Right atrium auricular region (tissue), 2 donors: ENCODE measurements at regions not wholly inside any gene's neighbourhood (a gene's known extent, or its start where the extent isn't known, plus 50 kb on each side); places are given as distances from the start of the nearest gene placed in this dataset.

ENCODE experiments used
- DNase-seq: peaks from one replicate; pipeline ENCODE4 v3.0.0-alpha.2; 2019; ENCODE audit warnings: low spot score
- H3K27ac ChIP-seq, 2 donors: fragments of 200-600 bp; sonication (generic); 1 replicate in 1 of 2; 2 replicates in 1 of 2; pipeline ENCODE4 v1.5.1; 2016 to 2019
- H3K27me3 ChIP-seq, 2 donors: fragments of 200-600 bp; sonication (generic); one replicate each; pipeline versions ENCODE4 v1.5.1 to v1.6.0; 2017 to 2019
- H3K36me3 ChIP-seq: fragments of 200-600 bp; sonication (generic); one replicate; pipeline ENCODE4 v1.5.1; 2016
- H3K4me1 ChIP-seq, 2 donors: fragments of 200-600 bp; sonication (generic); one replicate each; pipeline versions ENCODE4 v1.5.1 to v1.6.0; 2017 to 2019
- H3K4me3 ChIP-seq, 2 donors: fragments of 200-600 bp; sonication (generic); 1 replicate in 1 of 2; 2 replicates in 1 of 2; pipeline ENCODE4 v1.5.1; 2017 to 2019; ENCODE audit warnings: mild to moderate bottlenecking in 1 of 2, moderate library complexity in 1 of 2
- H3K9me3 ChIP-seq, 2 donors: fragments of 200-600 bp; sonication (generic); one replicate each; pipeline ENCODE4 v1.5.1; 2019
- CTCF ChIP-seq, 2 donors: fragments of 200-600 bp; sonication (generic); IDR thresholded peaks; one replicate each; pipeline ENCODE4 v1.5.1; 2019; ENCODE audit warnings: antibody characterized with exemption in 2 of 2

GRCh38 chr9:27866741-27867140 lies 293.5 kb upstream of the C9orf72 start:
- Histone ChIP-seq H3K27me3 (no peaks in the 10 kb centered on the region), H3K4me1 (no peaks in the 10 kb centered on the region), H3K27ac (no peak overlapping the region), H3K36me3 (no peaks in the 10 kb centered on the region), H3K4me3 (no peak overlapping the region), H3K9me3 (no peaks in the 10 kb centered on the region)
- TF ChIP-seq CTCF (IDR thresholded peaks at IDR 0.05): no peak
- DNase-seq: no peak

- Histone ChIP-seq H3K27ac (no peak overlapping the region), H3K9me3 (no peaks in the 10 kb centered on the region), H3K4me3 (no peak overlapping the region), H3K36me3 (no peaks in the 10 kb centered on the region), H3K27me3 (no peaks in the 10 kb centered on the region), H3K4me1 (no peaks in the 10 kb centered on the region)
- no peak for DNase-seq
- no peak for TF ChIP-seq CTCF (IDR thresholded peaks at IDR 0.05)
Measured at GRCh38 chr9:27870404-27870803, 297.1 kb upstream of the C9orf72 start.

- no peak for DNase-seq
- no peaks in the 10 kb centered on the region for H3K36me3 ChIP-seq
- H3K27me3 ChIP-seq: no peaks in the 10 kb centered on the region
- H3K4me1 ChIP-seq: no peaks in the 10 kb centered on the region
- no peak for TF ChIP-seq CTCF (IDR thresholded peaks at IDR 0.05)
- H3K4me3 ChIP-seq: no peak overlapping the region
- H3K9me3 ChIP-seq: no peaks in the 10 kb centered on the region
- no peak overlapping the region for H3K27ac ChIP-seq
Measured at GRCh38 chr9:27880156-27880555, 306.9 kb upstream of the C9orf72 start.

DNA sequence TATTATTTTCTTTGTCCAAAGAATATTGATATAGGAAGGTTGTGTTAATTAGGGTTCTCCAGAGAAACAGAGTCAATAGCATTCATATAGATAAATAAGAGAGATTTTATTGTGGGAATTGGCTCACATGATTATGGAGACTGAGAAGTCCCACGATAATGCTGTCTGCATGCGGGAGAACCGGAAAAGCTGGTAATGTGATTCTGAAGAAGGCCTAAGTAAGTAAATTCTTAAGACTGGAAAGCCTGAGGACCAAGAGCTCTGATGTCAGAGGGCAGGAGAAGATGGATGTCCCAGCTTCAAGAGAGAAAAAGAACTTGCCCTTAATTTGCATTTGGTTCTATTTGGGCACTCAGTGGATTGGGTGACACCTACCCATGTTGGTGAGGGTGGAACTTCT lies 307.4 kb upstream of the C9orf72 start:
- H3K9me3 ChIP-seq: no peaks in the 10 kb centered on the region
- DNase-seq: no peak
- no peaks in the 10 kb centered on the region for H3K36me3 ChIP-seq
- no peaks in the 10 kb centered on the region for H3K4me1 ChIP-seq
- no peak overlapping the region for H3K27ac ChIP-seq
- TF ChIP-seq CTCF (IDR thresholded peaks at IDR 0.05): no peak
- H3K27me3 ChIP-seq: no peaks in the 10 kb centered on the region
- no peak overlapping the region for H3K4me3 ChIP-seq

DNA sequence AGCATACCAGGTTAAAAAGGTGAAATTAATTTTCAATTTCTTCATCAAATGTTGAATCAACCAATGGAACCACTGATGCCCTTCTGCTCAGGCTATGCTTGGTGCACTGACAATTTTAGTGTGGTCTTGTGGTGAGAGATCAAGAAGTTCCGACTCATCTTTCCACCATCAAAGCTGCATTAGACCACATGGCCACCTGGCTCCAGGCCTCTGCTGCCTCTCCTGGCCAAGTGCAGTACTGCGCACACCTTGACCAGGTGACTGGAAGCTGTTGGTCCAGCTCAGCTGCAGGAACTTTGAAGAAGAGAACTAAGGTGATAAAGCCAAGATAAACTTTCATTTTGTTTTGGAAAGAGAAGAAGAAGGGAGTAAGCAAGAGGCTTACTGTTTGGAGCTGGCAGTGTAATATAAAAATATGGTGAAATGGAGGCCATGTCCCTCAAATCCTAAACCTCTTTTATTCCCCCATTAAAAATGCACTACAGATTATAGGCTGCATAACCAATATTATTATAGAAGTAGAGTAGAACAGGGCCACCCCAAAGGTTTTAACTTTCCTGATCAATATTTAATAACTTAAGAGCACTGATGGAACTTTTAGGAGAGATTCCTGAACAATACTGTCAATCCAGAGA lies 315.5 kb upstream of the C9orf72 start:
- Histone ChIP-seq H3K4me3 (no peak overlapping the region), H3K27ac (no peak overlapping the region), H3K36me3 (no peaks in the 10 kb centered on the region), H3K27me3 (no peaks in the 10 kb centered on the region), H3K9me3 (no peaks in the 10 kb centered on the region), H3K4me1 (no peaks in the 10 kb centered on the region)
- DNase-seq: no peak
- peak in 1 of 2 donors; percentile 53 for TF ChIP-seq CTCF (IDR thresholded peaks at IDR 0.05)

DNA sequence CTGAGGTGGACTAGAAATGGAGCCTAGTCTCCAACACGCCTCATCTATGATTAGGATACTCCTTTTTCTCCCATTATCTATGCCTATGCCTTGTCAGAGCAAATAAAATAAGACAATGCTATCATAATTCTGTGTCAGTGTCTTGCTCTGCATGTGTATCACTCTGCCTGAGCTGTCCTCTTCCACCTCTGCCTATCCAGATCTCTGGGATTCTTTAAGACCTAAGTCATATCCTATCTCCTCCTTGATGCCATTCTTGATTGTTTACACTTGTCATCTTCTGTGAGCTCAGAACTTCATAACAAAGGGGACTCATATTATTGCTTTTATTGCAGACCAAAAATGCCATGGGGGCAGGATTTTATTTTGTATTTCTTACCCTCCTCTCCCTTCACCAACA lies 351.2 kb upstream of the C9orf72 start:
- Histone ChIP-seq H3K27me3 (no peaks in the 10 kb centered on the region), H3K4me3 (no peak overlapping the region), H3K27ac (no peak overlapping the region), H3K36me3 (no peaks in the 10 kb centered on the region), H3K9me3 (no peaks in the 10 kb centered on the region), H3K4me1 (no peaks in the 10 kb centered on the region)
- no peak for TF ChIP-seq CTCF (IDR thresholded peaks at IDR 0.05)
- no peak for DNase-seq
